GM23338 (cell line): ENCODE measurements at regions not wholly inside any gene's neighbourhood (a gene's known extent, or its start where the extent isn't known, plus 50 kb on each side); places are given as distances from the start of the nearest gene placed in this dataset.

Source experiments
- ATAC-seq: fragments of 200-7000 bp; cut with Tn5 transposase; 3 replicates; pipeline ENCODE4 v1.9.1; 2020
- DNase-seq: peaks from one replicate; pipeline ENCODE4 v3.0.0-alpha.2; 2015; ENCODE audit warnings: low spot score
- H2AFZ ChIP-seq: fragments of 200-600 bp; sonication (generic); 2 replicates; pipeline ENCODE4 v1.8.0; 2016; ENCODE audit warnings: antibody characterized with exemption, mild to moderate bottlenecking, moderate library complexity
- H3F3A ChIP-seq: fragments of 200-600 bp; sonication (generic); replicated peaks from 2 replicates; pipeline ENCODE4 v1.8.0; 2017; ENCODE audit warnings: antibody characterized with exemption, mixed run types, low read depth
- H3K27ac ChIP-seq: fragments of 200-600 bp; sonication (generic); 2 replicates; pipeline ENCODE4 v1.6.1; 2016; ENCODE audit warnings: low read depth
- H3K27me3 ChIP-seq: fragments of 200-600 bp; sonication (generic); 2 replicates; pipeline ENCODE4 v1.8.0; 2016; ENCODE audit warnings: mild to moderate bottlenecking, mixed run types, moderate library complexity; ENCODE audit not compliant: insufficient read depth
- H3K36me3 ChIP-seq: fragments of 200-600 bp; sonication (generic); 2 replicates; pipeline ENCODE4 v1.8.0; 2016; ENCODE audit warnings: mild to moderate bottlenecking; ENCODE audit not compliant: insufficient read depth
- H3K4me1 ChIP-seq: fragments of 200-600 bp; sonication (generic); 2 replicates; pipeline ENCODE4 v1.8.0; 2016; ENCODE audit warnings: mild to moderate bottlenecking, moderate library complexity; ENCODE audit not compliant: insufficient read depth
- H3K4me2 ChIP-seq: fragments of 200-600 bp; sonication (generic); 2 replicates; pipeline ENCODE4 v1.7.1; 2017; ENCODE audit warnings: mixed run types
- H3K4me3 ChIP-seq: fragments of 200-600 bp; sonication (generic); 2 replicates; pipeline ENCODE4 v1.6.1; 2016; ENCODE audit warnings: mixed run types
- H3K79me2 ChIP-seq: fragments of 200-600 bp; sonication (generic); replicated peaks from 2 replicates; pipeline ENCODE4 v1.8.0; 2017; ENCODE audit warnings: mild to moderate bottlenecking; ENCODE audit not compliant: insufficient read depth
- H3K9me2 ChIP-seq: fragments of 200-600 bp; sonication (generic); 2 replicates; pipeline ENCODE4 v1.8.0; 2017; ENCODE audit not compliant: insufficient read depth
- H4K20me1 ChIP-seq: fragments of 200-600 bp; sonication (generic); replicated peaks from 2 replicates; pipeline ENCODE4 v1.8.0; 2017; ENCODE audit warnings: mild to moderate bottlenecking; ENCODE audit not compliant: insufficient read depth
- H3K27ac Mint-ChIP-seq: 2 replicates; pipeline ENCODE4 v1.8.0; 2020; ENCODE audit warnings: inconsistent platforms, mild to moderate bottlenecking, moderate library complexity, mixed read lengths
- H3K27me3 Mint-ChIP-seq: 3 replicates; pipeline ENCODE4 v1.8.0; 2022; ENCODE audit warnings: low read depth, mild to moderate bottlenecking, moderate library complexity, mixed read lengths, inconsistent platforms; ENCODE audit not compliant: insufficient read depth, poor library complexity
- H3K36me3 Mint-ChIP-seq: 3 replicates; pipeline ENCODE4 v1.8.0; 2021; ENCODE audit warnings: low read depth, mild to moderate bottlenecking, inconsistent platforms, moderate library complexity, mixed read lengths
- H3K4me1 Mint-ChIP-seq: 3 replicates; pipeline ENCODE4 v1.8.0; 2020; ENCODE audit warnings: mild to moderate bottlenecking, inconsistent platforms, mixed read lengths
- H3K4me3 Mint-ChIP-seq: 3 replicates; pipeline ENCODE4 v1.8.0; 2021; ENCODE audit warnings: moderate library complexity, mild to moderate bottlenecking, inconsistent platforms, mixed read lengths
- H3K9me3 Mint-ChIP-seq: 3 replicates; pipeline ENCODE4 v1.8.0; 2020; ENCODE audit warnings: moderate library complexity, mild to moderate bottlenecking, inconsistent platforms, mixed read lengths
- CREB1 ChIP-seq: fragments of 250-450 bp; sonication (Bioruptor Pico); IDR thresholded peaks from 2 replicates; pipeline ENCODE4 v1.5.0; 2020; ENCODE audit warnings: low read depth, mild to moderate bottlenecking, moderate library complexity
- ETS1 ChIP-seq: IDR thresholded peaks from 2 replicates; pipeline ENCODE4 v1.6.1; 2016; ENCODE audit warnings: antibody characterized with exemption
- EZH2phosphoT487 ChIP-seq: fragments of 200-600 bp; sonication (generic); IDR thresholded peaks from one replicate; pipeline ENCODE4 v1.8.1; 2018; ENCODE audit warnings: antibody characterized with exemption; ENCODE audit not compliant: unreplicated experiment
- ZNF114 ChIP-seq: fragments of 250-450 bp; sonication (Bioruptor Pico); IDR thresholded peaks from 2 replicates; pipeline ENCODE4 v1.5.0; 2020; ENCODE audit warnings: mild to moderate bottlenecking, moderate library complexity
- ZNF331 ChIP-seq: fragments of 250-450 bp; sonication (Bioruptor Pico); IDR thresholded peaks from 2 replicates; pipeline ENCODE4 v1.5.0; 2020; ENCODE audit warnings: low read depth, mild to moderate bottlenecking, moderate library complexity
- ZNF462 ChIP-seq: fragments of 250-450 bp; sonication (Bioruptor Pico); IDR thresholded peaks from 2 replicates; pipeline ENCODE4 v1.5.0; 2020; ENCODE audit warnings: mild to moderate bottlenecking, moderate library complexity

- Mint-ChIP-seq H3K4me3 (no peak overlapping the region), H3K27me3 (no peaks in the 10 kb centered on the region), H3K27ac (no peak overlapping the region), H3K4me1 (no peaks in the 10 kb centered on the region), H3K9me3 (no peaks in the 10 kb centered on the region), H3K36me3 (no peaks in the 10 kb centered on the region)
- H3K79me2 ChIP-seq: no peaks in the 10 kb centered on the region
- H3K9me2 ChIP-seq: no peaks in the 10 kb centered on the region
- H3K4me2 ChIP-seq: no peak overlapping the region
- ATAC-seq (no peak), DNase-seq (no peak)
- H3K4me3 ChIP-seq: no peak overlapping the region
- TF ChIP-seq ETS1 (no peak), ZNF114 (no peak), CREB1 (CRISPR knock-in tag) (no peak), EZH2phosphoT487 (no peak), ZNF462 (CRISPR knock-in tag) (no peak), ZNF331 (CRISPR knock-in tag) (no peak)
- no peaks in the 10 kb centered on the region for H3K4me1 ChIP-seq
- H3K27me3 ChIP-seq: no peaks in the 10 kb centered on the region
- no peaks in the 10 kb centered on the region for H4K20me1 ChIP-seq
- H3F3A ChIP-seq: no peaks in the 10 kb centered on the region
- no peak overlapping the region for H3K27ac ChIP-seq
- H2AFZ ChIP-seq: no peak overlapping the region
- H3K36me3 ChIP-seq: no peaks in the 10 kb centered on the region
Measured at GRCh38 chr11:110908401-110909105, 196.3 kb upstream of the ARHGAP20 start.
